HG03520 (cell line): ENCODE measurements at regions not wholly inside any gene's neighbourhood (a gene's known extent, or its start where the extent isn't known, plus 50 kb on each side); places are given as distances from the start of the nearest gene placed in this dataset.

Source experiments
- ATAC-seq: cut with Tn5 transposase; IDR thresholded peaks from one replicate; pipeline ENCODE4 v1.9.1; 2021; ENCODE audit warnings: mild to moderate bottlenecking, moderate library complexity; ENCODE audit not compliant: unreplicated experiment

GRCh38 chr16:51924744-51925143, 622.2 kb downstream of the TOX3 start:
- no peak for ATAC-seq

GRCh38 chr16:51922476-51922875, 624.5 kb downstream of the TOX3 start:
- ATAC-seq, result no peak

DNA sequence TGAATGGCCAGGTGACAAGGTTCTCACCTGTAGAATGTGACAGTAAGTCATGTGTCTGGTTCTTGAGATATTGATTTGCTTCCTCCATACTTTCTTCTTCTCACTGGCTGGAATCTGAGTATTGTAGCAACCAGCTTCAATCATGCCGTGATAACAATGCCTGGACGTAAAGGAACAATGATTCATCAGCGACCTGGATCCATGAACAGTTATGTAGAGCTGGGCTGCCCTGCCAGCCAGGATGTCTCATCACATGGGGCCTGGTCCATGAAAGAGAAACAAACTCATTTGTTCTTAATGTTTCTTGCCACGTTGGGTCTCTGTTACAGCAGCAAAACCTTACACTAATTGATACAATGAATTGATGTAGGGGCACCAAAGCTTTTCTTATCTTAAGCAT, 627.2 kb downstream of the TOX3 start:
- ATAC-seq, result no peak

GRCh38 chr16:51916814-51917213, 630.1 kb downstream of the TOX3 start:
- no peak for ATAC-seq

- no peak for ATAC-seq
Observed at GRCh38 chr16:51916231-51916630, 630.7 kb downstream of the TOX3 start.

- ATAC-seq, result no peak
Observed at GRCh38 chr16:51907680-51908079, 639.3 kb downstream of the TOX3 start.

GRCh38 chr16:51900221-51900780, 646.6 kb downstream of the TOX3 start:
- ATAC-seq, result no peak

DNA sequence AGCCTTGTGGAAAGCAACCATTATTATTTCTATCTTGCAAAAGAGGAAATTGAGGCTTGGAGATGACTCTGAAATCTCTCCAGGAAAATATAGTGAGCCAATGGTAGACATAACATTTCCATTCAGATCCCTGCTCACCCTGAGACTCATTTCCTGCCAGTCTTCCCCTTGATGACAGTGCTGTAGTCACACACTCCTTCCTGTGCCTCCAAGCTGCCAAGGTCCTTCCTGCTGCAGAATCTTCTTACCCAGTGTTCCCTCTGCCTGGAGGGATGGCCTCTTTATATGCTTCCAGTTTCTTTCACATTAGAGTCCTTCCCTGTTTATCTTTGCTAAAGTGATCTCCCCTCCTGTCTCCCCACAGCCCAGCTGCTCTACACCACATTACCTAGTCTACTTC, 648.1 kb downstream of the TOX3 start:
- ATAC-seq, result no peak

DNA sequence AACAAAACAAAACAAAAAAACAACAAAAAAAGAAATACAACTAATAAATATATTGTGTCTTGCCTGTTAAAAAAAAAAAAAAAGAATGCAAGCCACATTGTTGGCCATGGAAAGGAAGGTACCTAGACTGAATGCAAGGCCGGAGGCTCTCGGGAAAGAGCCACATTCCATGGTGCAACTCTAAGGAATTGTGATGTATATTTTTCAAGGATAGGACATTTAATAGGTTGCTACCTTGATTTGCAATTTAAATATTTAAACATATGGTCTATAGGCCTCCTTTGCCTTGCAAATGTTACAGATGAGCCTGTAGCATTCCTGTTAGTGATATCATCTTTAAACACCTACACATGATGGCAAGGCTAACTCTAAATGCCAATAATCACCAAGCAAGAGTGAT, 650.9 kb downstream of the TOX3 start:
- no peak for ATAC-seq

- no peak for ATAC-seq
Observed at GRCh38 chr16:51892293-51893007, 654.5 kb downstream of the TOX3 start.

GRCh38 chr16:51888534-51888933, 658.4 kb downstream of the TOX3 start:
- no peak for ATAC-seq

- ATAC-seq, result no peak
Observed at GRCh38 chr16:51888016-51888415, 658.9 kb downstream of the TOX3 start.

GRCh38 chr16:51886456-51886855, 660.5 kb downstream of the TOX3 start:
- no peak for ATAC-seq

- no peak for ATAC-seq
Observed at GRCh38 chr16:51884773-51885172, 662.2 kb downstream of the TOX3 start.

GRCh38 chr16:51881731-51882130, 665.2 kb downstream of the TOX3 start:
- no peak for ATAC-seq

GRCh38 chr16:51880776-51881175, 666.2 kb downstream of the TOX3 start:
- ATAC-seq, result no peak

DNA sequence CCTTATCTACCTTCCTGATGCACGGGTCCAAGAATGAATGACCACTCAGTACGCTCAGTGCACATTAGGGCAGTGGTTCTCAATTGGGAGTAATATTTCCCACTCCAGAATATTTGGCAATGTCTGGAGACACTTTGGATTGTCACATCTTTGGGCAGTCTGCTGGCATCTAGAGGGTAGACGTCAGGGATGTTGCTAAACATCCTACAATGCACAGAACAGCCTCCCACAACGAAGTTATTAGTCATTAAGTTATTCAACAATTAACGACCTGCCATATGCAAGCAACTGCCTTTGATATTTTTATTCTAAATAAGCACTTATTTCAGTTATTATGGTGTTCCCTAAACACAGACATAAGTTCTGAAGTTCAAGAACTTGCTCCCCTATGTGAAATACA, 669.3 kb downstream of the TOX3 start:
- no peak for ATAC-seq

GRCh38 chr16:51876934-51877333, 670.0 kb downstream of the TOX3 start:
- ATAC-seq, result no peak

DNA sequence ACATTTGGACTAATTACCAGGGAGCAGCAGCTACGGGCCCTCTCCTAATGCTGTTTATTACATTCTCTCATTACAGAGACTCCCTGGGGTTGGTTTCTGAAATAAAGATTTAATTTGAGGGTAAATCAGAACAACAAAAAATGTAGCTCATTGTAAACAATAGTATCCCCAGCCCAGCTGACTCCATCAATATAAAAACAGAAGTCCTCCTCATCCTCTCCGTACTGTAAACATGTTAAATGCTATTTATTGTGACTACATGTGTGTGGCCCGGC, 670.4 kb downstream of the TOX3 start:
- ATAC-seq, result no peak

GRCh38 chr16:51875834-51876600, 670.9 kb downstream of the TOX3 start:
- ATAC-seq, result no peak

- no peak for ATAC-seq
Observed at GRCh38 chr16:51872524-51872923, 674.4 kb downstream of the TOX3 start.

DNA sequence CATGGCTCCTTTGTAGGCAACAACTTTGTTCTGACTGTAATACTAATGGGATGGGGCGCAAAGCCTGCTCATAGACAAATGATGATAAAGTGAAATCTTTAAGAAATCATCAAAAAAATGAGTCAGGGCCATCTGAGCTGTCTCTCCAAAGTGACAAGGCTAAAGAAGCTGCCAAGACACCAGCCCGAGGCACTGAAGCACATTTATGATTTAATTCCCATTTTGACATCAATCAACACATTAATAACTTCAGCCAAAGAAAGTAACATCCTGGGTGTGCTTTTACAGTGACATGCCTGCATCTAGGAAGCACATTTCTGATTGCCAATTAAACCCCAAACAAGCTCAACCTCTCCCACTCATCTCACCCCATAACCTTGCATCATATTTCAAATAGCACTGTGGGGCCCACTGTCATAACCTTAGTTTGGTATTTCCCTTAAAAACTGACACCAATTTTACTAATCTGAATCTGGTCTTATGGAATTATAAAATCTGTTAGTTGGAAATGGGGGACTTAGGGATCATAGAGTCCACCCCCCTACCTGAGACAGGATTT, 676.6 kb downstream of the TOX3 start:
- no peak for ATAC-seq
